ENCODE measurements at regions not wholly inside any gene's neighbourhood (a gene's known extent, or its start where the extent isn't known, plus 50 kb on each side); places are given as distances from the start of the nearest gene placed in this dataset.
"Not testable (repeated sequence)": the region's sequence is repeated elsewhere in the genome, so short reads cannot be mapped to it uniquely, and the experiment has no call there.

- Histone ChIP-seq H3K4me3 (no peak overlapping the region), H3K4me1 (no peaks in the 10 kb centered on the region), H3K27ac (no peak overlapping the region), H3K36me3 (no peaks in the 10 kb centered on the region), H3K9me3 (no peaks in the 10 kb centered on the region), H3K27me3 (no peaks in the 10 kb centered on the region)
- no peak for DNase-seq (ENCODE audit: low spot score in 2 of 2)
- TF ChIP-seq POLR2A (IDR thresholded peaks at IDR 0.05) (no peak), POLR2AphosphoS5 (IDR thresholded peaks at IDR 0.05) (no peak), CTCF (IDR thresholded peaks at IDR 0.05) (no peak)
- intact Hi-C loops (cut with DNase I; ENCODE audit: low total_unique reads), result no loop called here
Measured at GRCh38 chr5:57635146-57635777, 152.7 kb upstream of the ACTBL2 start.

- Histone ChIP-seq H3K4me1 (no peaks in the 10 kb centered on the region), H3K4me3 (no peak overlapping the region), H3K9me3 (no peaks in the 10 kb centered on the region), H3K36me3 (no peaks in the 10 kb centered on the region), H3K27ac (no peak overlapping the region), H3K27me3 (no peaks in the 10 kb centered on the region)
- no peak for DNase-seq (ENCODE audit: low spot score in 2 of 2)
- intact Hi-C loops (cut with DNase I; ENCODE audit: low total_unique reads), result no loop called here
- TF ChIP-seq POLR2A (IDR thresholded peaks at IDR 0.05), result no peak
- TF ChIP-seq CTCF (IDR thresholded peaks at IDR 0.05), result no peak
- no peak for TF ChIP-seq POLR2AphosphoS5 (IDR thresholded peaks at IDR 0.05)
Measured at GRCh38 chr5:57632937-57633336, 150.3 kb upstream of the ACTBL2 start.

DNA sequence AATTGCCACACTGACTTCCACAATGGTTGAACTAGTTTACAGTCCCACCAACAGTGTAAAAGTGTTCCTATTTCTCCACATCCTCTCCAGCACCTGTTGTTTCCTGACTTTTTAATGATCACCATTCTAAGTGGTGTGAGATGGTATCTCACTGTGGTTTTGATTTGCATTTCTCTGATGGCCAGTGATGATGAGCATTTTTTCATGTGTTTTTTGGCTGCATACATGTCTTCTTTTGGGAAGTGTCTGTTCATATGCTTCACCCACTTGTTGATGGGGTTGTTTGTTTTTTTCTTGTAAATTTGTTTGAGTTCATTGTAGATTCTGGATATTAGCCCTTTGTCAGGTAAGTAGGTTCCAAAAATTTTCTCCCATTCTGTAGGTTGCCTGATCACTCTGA lies 148.5 kb upstream of the ACTBL2 start:
- H3K27ac ChIP-seq; intact Hi-C loops (cut with DNase I; ENCODE audit: low total_unique reads): not testable (repeated sequence)

DNA sequence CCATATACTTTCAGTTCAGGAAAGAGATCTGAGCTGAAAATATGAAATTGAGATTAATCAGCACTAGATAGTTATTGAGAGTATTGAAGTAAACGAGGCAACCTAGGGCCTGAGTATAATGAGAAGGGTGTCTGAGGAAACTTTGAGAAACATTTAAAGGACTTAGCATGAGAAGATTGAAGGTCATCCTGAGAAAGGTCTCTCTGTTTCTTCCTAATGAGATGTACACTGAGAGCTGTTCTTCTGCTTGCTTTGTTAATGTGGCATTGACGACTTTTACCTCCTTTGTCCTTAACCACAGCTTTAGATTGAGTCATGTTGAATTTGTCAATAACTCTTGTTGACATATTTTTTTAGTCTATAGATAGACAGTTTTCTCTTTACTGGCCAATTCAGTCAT lies 145.1 kb upstream of the ACTBL2 start:
- Histone ChIP-seq H3K4me3 (no peak overlapping the region), H3K9me3 (no peaks in the 10 kb centered on the region), H3K27ac (no peak overlapping the region), H3K27me3 (no peaks in the 10 kb centered on the region), H3K36me3 (no peaks in the 10 kb centered on the region), H3K4me1 (no peaks in the 10 kb centered on the region)
- intact Hi-C loops (cut with DNase I; ENCODE audit: low total_unique reads), result no loop called here
- TF ChIP-seq POLR2AphosphoS5 (IDR thresholded peaks at IDR 0.05) (no peak), POLR2A (IDR thresholded peaks at IDR 0.05) (no peak), CTCF (IDR thresholded peaks at IDR 0.05) (no peak)
- no peak for DNase-seq (ENCODE audit: low spot score in 2 of 2)

More for the DNA sequence above, 148.5 kb upstream of the ACTBL2 start:
- not testable (repeated sequence) for H3K4me1 ChIP-seq; H3K4me3 ChIP-seq; H3K36me3 ChIP-seq; H3K9me3 ChIP-seq; DNase-seq (ENCODE audit: low spot score in 2 of 2); H3K27me3 ChIP-seq

- no peaks in the 10 kb centered on the region for H3K4me1 ChIP-seq
- no peak for DNase-seq (ENCODE audit: low spot score in 2 of 2)
- H3K27me3 ChIP-seq, result no peaks in the 10 kb centered on the region
- TF ChIP-seq POLR2A (IDR thresholded peaks at IDR 0.05), result no peak
- no peak for TF ChIP-seq POLR2AphosphoS5 (IDR thresholded peaks at IDR 0.05)
- no peak for TF ChIP-seq CTCF (IDR thresholded peaks at IDR 0.05)
- intact Hi-C loops (cut with DNase I; ENCODE audit: low total_unique reads), result no loop called here
- no peaks in the 10 kb centered on the region for H3K36me3 ChIP-seq
- H3K9me3 ChIP-seq, result no peaks in the 10 kb centered on the region
- no peak overlapping the region for H3K27ac ChIP-seq
- no peak overlapping the region for H3K4me3 ChIP-seq
Measured at GRCh38 chr5:57626703-57627102, 144.1 kb upstream of the ACTBL2 start.

DNA sequence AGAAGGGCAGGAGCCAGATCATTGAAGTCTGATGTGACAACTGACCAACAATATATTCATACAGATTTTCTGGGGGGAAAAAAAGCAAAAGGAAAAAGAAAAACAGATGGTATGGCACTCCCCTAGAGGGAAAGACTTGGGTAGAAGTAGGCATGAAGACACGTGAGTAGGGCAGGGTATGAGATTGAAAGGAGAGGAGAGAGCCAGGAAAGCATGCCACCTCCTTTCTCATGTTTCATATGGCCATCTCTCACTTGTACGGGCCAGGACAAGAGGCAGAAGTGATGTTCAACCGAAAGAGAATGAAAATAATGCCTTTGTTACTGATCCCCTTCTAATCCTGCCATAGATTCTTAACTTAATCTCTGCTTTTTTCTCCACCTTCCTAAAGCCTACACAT lies 139.0 kb upstream of the ACTBL2 start:
- no peak for DNase-seq (ENCODE audit: low spot score in 2 of 2)
- no peaks in the 10 kb centered on the region for H3K36me3 ChIP-seq
- no peaks in the 10 kb centered on the region for H3K27me3 ChIP-seq
- TF ChIP-seq POLR2A (IDR thresholded peaks at IDR 0.05) (no peak), POLR2AphosphoS5 (IDR thresholded peaks at IDR 0.05) (no peak), CTCF (IDR thresholded peaks at IDR 0.05) (no peak)
- H3K4me3 ChIP-seq, result no peak overlapping the region
- intact Hi-C loops (cut with DNase I; ENCODE audit: low total_unique reads), result no loop called here
- no peaks in the 10 kb centered on the region for H3K4me1 ChIP-seq
- no peak overlapping the region for H3K27ac ChIP-seq
- no peaks in the 10 kb centered on the region for H3K9me3 ChIP-seq

All from breast epithelium (tissue), 4 donors.